ENCODE measurements at regions not wholly inside any gene's neighbourhood (a gene's known extent, or its start where the extent isn't known, plus 50 kb on each side); places are given as distances from the start of the nearest gene placed in this dataset.

DNA sequence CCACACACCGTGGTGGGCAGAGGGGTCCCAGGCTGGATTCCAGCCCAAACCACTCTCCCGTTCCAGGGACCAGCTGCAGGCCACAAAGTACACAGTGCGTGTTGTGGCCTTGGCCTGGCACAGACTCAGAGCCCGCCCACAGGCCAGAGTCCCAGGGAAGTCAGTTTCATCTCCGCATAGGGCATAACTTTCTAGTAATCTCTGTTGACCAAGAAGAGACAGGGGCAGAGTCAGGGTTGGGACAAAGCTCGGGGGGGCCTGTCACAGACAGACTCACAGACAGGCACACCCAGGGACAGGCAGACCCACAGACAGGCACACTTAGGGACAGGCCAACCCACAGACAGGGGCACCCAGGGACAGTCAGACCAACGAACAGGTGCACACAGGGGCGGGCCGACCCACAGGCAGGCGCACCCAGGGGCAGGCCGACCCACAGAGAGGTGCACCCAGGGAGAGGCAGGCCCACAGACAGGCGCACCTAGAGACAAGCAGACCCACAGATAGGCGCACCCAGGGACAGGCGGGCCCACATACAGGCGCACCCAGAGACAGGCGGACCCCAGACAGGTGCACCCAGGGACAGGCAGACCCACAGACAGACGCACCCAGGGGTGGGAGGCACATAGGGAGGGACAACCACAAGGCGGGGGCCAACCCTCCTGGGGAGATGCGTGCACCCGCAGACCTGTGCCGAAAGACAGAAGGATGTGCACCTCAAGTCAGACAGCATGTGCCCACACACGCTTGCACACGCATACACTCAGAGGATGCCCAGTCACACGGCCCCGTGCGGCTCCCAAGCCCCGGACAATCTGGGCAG lies 323.3 kb upstream of the RTL1 start:
- Mint-ChIP-seq H3K9me3 (no peaks in the 10 kb centered on the region), H3K4me1 (peaks cover 63% of the 10 kb centered on the region), H3K36me3 (ENCODE audit: low read depth) (no peaks in the 10 kb centered on the region), H3K27me3 (ENCODE audit: low read depth) (no peaks in the 10 kb centered on the region), H3K27ac (peak overlapping the region; percentile 69 to 98 (median 93)), H3K4me3 (peak overlapping the region in 2 of 3 experiments; percentile 15 to 60)
- TF ChIP-seq, protein P1, sequence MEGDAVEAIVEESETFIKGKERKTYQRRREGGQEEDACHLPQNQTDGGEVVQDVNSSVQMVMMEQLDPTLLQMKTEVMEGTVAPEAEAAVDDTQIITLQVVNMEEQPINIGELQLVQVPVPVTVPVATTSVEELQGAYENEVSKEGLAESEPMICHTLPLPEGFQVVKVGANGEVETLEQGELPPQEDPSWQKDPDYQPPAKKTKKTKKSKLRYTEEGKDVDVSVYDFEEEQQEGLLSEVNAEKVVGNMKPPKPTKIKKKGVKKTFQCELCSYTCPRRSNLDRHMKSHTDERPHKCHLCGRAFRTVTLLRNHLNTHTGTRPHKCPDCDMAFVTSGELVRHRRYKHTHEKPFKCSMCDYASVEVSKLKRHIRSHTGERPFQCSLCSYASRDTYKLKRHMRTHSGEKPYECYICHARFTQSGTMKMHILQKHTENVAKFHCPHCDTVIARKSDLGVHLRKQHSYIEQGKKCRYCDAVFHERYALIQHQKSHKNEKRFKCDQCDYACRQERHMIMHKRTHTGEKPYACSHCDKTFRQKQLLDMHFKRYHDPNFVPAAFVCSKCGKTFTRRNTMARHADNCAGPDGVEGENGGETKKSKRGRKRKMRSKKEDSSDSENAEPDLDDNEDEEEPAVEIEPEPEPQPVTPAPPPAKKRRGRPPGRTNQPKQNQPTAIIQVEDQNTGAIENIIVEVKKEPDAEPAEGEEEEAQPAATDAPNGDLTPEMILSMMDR (IDR thresholded peaks at IDR 0.05; ENCODE audit: unreplicated experiment in 3 of 3), result no peak

DNA sequence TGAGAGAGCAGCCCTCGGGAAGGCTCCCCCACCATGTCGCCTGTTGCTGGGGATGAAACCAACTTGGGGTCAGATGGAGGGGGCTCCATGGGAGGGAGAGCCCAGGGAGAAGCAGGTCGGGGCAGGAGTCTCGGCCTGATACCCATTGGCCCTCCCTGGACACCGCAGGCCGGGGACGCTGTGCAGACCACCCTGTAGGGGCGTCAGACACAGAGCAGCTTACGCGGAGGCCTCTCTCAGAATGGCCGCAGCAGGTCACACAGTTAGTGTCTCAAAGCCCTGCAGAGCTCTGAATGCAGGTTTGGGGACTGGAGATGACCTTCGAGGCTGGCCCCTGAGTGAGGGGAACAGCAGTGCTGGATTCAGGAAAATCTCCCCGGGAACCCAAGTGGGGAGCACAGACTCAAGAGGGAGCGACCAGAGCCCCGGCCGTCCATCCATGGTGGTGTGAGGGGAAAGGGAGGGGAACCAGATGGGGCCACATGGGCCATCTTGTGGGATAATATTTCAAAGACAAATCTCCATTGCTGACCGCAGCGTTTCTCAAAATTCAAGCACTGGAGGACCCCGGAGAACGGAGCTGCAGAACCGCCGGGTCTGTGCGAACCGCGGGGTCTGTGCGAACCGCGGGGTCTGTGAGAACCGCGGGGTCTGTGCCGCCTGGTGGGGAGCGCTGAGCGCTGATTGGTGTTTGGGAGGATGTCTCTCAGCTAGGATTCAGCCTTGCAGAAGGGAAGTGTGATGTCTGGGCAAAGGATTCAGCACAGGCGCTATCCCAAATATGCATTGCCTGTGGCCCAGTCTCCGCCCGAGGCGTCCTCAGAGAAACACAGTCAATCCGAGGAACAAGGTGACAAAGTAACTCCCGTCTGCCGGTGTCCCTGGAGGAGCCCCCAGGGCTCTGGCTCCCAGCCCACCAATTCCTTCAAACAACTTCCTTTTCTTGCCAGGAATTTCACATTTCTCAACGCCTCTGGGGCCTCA lies 324.4 kb upstream of the RTL1 start:
- TF ChIP-seq, protein P1 (IDR thresholded peaks at IDR 0.05; ENCODE audit: unreplicated experiment in 3 of 3), result no peak
- peaks cover 62% of the 10 kb centered on the region for H3K4me1 Mint-ChIP-seq
- peak overlapping the region; percentile 74 to 98 (median 93) for H3K27ac Mint-ChIP-seq
- no peaks in the 10 kb centered on the region for H3K36me3 Mint-ChIP-seq (ENCODE audit: low read depth)
- H3K27me3 Mint-ChIP-seq (ENCODE audit: low read depth), result no peaks in the 10 kb centered on the region
- peak overlapping the region in 2 of 3 experiments; percentile 22 to 60 for H3K4me3 Mint-ChIP-seq
- no peaks in the 10 kb centered on the region for H3K9me3 Mint-ChIP-seq

DNA sequence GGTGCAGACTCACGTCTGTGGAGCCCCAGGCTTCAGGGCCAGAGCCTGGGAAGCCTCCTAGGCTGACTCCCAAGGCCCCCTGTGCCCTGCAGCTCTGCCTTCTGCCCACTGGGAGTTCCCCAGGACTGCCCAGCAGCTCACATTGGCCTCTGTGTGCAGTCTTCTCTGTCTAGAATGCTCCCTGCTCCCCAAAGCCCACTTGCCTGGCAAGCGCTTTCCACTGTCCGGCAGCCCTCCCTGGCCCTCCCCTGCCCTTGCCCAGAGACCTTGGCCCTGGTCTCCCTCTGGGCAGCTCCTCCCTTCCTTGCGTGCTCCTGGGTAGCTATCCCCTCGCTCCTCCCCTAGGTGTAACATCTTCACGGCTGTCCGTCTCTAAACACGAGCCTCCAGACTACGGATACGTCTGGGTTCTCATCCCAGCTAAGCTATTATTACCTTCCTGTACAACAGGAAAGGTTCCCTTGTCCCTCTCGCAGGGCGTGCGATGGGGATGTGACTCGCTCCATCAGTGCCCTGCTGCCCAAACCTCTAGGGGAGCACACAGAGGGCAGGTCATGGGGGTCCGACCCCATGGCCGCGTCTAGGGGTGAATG lies 325.5 kb upstream of the RTL1 start:
- Mint-ChIP-seq H3K27ac (peak overlapping the region; percentile 83 to 98 (median 93)), H3K9me3 (no peaks in the 10 kb centered on the region), H3K27me3 (ENCODE audit: low read depth) (no peaks in the 10 kb centered on the region), H3K36me3 (ENCODE audit: low read depth) (no peaks in the 10 kb centered on the region), H3K4me3 (peak overlapping the region; percentile 52 to 66 (median 61)), H3K4me1 (peaks cover 64% of the 10 kb centered on the region)
- TF ChIP-seq, protein P1 (IDR thresholded peaks at IDR 0.05; ENCODE audit: unreplicated experiment in 3 of 3), result no peak

DNA sequence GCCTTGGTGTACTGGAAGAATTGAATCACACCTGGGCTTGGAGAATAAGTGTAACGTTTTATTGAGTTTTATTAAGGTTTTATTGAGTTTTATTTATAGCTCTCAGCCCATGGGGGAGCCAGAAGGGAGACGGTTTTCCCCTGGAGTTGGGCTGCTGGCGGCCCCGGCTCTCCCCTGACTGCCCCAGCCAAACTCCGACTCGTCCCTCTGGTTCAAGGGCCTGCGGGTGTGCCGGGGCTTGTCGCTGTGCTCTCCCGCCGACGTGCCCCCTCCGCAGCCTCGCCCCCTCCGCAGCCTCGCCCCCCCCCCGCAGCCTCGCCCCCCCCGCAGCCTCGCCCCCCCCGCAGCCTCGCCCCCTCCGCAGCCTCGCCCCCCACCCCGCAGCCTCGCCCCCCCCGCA lies 326.1 kb upstream of the RTL1 start:
- H3K36me3 Mint-ChIP-seq (ENCODE audit: low read depth), result no peaks in the 10 kb centered on the region
- H3K4me3 Mint-ChIP-seq, result peak overlapping the region; percentile 52 to 66 (median 61)
- TF ChIP-seq, protein P1 (IDR thresholded peaks at IDR 0.05; ENCODE audit: unreplicated experiment in 3 of 3), result no peak
- H3K27ac Mint-ChIP-seq, result peak overlapping the region; percentile 83 to 99 (median 93)
- peaks cover 64% of the 10 kb centered on the region for H3K4me1 Mint-ChIP-seq
- no peaks in the 10 kb centered on the region for H3K27me3 Mint-ChIP-seq (ENCODE audit: low read depth)
- no peaks in the 10 kb centered on the region for H3K9me3 Mint-ChIP-seq

DNA sequence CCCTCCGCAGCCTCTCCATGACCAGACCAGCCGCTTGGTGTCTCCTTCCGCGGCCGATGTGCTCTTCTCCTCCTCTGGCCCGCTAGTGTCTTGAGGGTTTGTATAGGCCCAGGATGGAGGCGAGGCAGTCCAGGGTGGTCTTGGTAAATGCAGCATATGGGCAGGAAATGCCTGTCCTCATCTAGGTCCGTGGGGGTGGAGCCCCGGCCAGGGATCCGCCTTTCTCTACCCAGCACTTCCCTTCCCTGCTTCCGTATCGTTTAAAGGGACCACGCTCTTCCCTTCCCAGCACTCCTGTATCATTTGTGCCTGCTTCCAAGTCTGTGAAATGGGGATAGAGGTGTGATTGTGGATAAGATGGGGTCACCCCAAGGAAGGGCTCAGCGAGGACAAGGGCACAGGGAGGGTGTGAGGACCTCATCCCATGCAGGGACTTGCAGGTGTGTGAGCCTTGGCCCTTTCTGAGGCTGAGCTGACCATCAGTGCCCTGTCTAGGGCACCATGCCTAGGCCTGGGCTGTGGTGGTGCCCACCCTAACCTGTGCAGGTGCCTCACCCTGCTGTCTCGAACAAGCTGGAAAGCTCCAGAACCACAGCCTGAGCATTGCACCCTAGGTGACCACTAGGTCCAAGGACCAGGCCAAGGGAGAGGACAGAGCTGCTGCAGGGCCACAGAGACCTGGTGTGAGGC lies 326.8 kb upstream of the RTL1 start:
- H3K4me3 Mint-ChIP-seq, result peak overlapping the region; percentile 82 to 92 (median 92)
- TF ChIP-seq, protein P1 (IDR thresholded peaks at IDR 0.05; ENCODE audit: unreplicated experiment in 3 of 3), result no peak

More for the DNA sequence above, 326.8 kb upstream of the RTL1 start:
- peak overlapping the region; percentile 81 to 99 (median 93) for H3K27ac Mint-ChIP-seq
- no peaks in the 10 kb centered on the region for H3K9me3 Mint-ChIP-seq
- H3K36me3 Mint-ChIP-seq (ENCODE audit: low read depth), result no peaks in the 10 kb centered on the region
- no peaks in the 10 kb centered on the region for H3K27me3 Mint-ChIP-seq (ENCODE audit: low read depth)
- peaks cover 66% of the 10 kb centered on the region for H3K4me1 Mint-ChIP-seq

Data from nephron (organoid).